HG03097 (cell line): ENCODE measurements at regions not wholly inside any gene's neighbourhood (a gene's known extent, or its start where the extent isn't known, plus 50 kb on each side); places are given as distances from the start of the nearest gene placed in this dataset.
"Not testable (repeated sequence)": the region's sequence is repeated elsewhere in the genome, so short reads cannot be mapped to it uniquely, and the experiment has no call there.

Source experiments
- ATAC-seq: cut with Tn5 transposase; IDR thresholded peaks from one replicate; pipeline ENCODE4 v1.9.1; 2021; ENCODE audit not compliant: unreplicated experiment, low FRiP score

DNA sequence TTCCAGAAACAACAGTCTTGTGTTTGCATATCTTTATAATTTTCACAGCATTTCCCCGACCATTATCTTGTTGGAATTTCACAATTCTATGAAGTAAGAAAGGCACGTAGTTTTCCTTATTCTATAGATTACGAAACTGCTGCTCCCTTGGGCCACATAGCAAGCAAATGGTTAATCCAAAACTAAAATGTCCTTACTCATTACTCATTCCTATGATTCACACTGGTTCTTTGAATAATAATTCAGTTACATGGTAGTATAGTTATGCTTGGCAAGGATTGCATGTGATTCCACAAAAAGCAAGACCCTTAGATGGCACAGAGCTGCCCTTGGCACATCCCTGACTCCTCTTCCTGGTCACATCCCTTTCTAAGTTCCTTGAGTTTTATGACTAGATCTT, 51.2 kb downstream of the OR13H1 start:
- ATAC-seq, result no peak

DNA sequence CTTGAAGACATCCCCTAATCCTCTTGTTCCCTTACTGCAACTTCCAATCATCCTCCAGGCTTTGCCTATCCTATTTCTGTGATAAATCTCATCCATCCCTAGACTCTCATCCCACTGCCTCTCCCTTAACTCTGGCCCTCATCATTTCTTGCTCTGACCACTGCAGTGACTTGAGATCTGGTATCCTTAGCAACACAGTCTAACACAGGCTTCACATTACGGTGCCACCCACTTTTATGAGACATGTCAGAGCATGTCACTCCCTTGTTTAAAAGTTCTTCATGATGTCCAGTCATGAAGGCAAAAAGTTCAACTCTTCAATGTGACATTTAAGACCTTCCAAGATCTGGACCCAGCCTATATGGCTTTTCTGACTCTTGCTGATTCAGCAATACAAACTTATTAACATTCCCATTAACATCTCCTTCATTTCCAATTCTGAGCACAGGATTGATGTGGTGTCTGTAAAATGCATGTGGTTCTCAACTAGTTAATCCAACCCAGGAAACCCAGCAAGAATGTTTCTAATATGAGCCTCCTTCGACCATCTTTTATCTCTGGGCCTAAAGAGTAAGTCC, 64.0 kb downstream of the OR13H1 start:
- ATAC-seq, result no peak

DNA sequence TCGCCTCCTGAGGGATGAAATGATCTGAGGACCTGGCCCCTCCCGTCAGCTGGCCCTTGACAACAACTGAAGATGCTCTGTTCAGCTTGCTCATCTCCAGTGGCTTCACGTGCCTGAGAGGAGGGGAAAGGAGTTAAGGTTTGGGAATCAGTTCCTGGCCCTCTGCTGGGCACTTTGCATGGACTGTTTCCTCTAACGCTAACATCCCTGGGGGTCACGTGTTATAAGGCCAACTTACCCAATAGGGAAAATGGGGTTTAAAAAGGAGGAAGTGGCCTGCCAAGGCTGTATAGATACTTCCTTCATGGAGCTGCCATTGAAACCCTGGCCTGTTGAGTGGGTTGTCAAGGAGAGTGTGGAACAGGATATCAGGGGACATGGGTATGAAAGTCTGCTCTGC, 65.6 kb downstream of the OR13H1 start:
- no peak for ATAC-seq

DNA sequence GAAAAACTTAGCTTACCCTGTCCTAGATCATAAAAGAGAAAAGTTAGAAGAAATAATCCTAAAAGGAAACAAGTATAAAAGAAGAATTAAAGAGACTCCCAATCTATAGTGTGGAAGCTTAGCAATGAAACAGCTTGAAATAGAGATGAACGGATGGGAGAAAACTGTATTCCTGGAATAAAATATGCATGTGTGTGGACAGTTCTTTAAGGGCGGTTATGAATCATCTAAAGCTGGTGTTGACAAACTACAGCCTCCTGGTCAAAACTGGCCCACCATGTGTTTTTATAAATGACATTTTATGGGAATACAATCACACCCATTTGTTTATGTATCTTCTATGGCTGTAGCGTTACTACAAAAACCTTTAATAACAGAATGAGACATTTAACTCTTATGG, 69.4 kb downstream of the OR13H1 start:
- no peak for ATAC-seq

DNA sequence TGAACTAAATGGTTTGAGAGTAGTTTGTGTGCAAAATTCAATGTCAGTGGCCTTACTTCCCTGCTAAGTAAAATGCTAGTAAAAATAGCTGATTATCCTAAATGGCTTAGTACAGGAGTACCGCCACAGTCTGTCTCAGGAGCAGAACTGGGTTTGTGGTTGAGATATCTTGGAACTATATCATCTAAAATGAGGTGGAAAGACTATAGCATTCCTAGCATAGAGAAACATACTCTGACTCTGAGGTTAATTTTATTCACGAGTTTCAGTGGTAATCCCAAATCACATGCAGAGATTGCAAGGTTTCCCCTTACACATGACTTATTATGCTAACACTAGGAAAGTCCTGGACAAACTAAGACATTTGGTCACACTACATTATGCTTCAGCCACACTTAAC, 70.4 kb downstream of the OR13H1 start:
- no peak for ATAC-seq

DNA sequence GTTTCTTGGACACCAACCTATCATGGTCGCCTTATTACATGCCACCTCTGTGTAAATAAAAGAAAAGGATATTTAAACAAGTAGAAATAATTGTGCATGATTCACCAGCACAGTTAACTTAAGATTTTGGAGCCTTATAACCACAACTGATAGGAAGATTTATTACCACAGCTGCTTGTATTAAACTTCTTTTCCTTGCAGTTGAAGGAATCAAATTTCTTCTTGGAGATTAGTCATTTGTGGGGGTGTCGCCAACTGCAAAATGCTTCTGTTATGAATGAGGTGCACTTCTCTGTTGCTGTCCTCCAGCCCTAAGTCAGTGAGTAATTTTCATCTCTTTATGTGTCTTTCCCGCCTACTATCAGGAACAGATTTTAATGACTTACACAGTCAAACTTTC, 73.3 kb downstream of the OR13H1 start:
- ATAC-seq, result no peak

DNA sequence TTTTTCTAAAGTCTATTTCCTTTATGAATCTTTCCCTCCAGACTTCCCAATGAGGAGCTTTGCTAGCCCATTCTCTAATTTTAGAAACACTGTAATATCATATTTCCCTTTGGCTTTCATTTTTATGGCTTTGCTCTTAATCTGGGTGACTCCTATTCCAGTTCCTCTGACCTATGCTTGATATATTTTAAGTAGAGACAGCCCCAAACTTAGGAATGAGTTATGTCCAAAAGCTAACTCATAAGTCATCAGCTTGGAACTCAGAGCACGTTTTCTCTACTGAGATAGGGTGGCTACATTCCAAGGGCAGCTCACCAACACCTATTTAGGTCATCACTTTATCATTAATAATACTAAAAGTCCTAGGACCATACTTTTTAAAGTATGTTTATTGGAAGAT, 77.8 kb downstream of the OR13H1 start:
- ATAC-seq, result no peak

DNA sequence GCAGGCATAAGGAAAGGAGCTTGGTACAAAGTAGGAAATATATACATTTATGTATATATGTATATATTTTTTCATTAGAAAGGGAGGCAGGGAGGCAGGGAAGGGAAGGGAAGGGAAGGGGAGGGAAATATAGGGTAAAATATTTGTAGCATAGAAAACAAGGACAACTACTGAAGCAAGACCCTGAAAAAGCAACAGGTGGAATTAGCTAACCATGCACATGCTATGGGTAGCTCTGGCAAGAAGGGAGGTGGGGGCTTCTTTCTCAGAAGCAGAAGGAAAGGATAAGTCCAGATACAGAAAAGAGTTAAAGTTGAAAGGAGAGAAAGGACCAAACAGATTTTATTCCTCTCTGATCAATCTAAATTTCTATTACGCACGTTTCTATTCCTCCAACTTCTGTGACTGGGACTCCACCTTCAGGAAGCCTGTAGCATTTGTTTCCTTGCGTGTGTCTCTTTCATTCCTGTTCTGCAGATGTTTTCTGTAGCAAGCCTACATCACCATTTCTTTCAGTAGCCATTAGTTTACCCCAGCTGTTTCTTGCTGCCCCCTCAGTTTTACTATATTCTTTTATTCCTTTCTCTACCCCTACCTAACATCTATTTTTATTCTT, 82.9 kb downstream of the OR13H1 start:
- no peak for ATAC-seq

DNA sequence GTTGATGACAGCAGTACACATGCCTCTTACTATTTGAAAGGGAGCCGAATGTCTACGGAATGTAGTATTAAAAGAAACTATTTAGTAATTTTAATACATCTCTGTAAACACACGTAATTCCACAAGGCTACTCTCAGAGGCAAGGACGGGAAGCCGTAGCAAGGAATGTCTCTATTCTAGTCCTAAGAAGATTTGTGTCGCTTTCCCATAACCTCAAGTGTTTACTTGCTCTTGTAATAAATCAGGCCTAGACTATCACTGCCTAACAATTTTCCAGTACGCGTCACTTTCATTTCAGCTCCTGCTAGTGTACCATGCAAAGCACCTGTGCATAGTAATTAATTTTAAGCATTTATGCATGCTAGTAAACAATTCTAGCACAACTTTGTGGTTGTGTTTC, 86.7 kb downstream of the OR13H1 start:
- no peak for ATAC-seq

DNA sequence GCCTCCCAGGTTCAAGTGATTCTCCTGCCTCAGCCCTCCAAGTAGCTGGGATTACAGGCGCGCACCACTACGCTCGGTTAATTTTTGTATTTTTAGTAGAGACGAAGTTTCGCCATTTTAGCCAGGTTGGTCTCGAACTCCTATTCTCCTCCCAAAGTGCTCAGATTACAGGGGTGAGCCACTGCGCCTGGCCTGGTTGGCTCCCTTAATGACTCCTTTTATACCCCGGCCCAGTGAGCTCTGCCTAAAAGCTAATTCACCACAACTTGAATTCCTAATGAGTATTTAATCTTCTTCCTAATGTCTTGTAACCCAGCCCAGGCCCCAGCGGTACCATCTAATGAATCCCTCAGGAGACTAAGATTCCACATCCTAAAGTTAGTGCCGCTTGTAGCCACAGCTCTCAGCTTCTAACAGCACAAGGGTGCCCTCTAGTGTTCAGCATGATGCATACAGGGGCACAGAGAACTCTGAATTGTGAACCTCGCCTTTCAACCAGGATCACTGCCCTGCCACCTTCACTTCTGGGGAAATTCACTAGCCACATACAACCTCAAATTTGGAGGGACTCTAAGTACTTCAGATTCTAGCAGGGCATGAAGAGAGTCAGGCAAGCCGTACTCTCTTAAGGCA, 89.5 kb downstream of the OR13H1 start:
- peak; percentile 87 for ATAC-seq

DNA sequence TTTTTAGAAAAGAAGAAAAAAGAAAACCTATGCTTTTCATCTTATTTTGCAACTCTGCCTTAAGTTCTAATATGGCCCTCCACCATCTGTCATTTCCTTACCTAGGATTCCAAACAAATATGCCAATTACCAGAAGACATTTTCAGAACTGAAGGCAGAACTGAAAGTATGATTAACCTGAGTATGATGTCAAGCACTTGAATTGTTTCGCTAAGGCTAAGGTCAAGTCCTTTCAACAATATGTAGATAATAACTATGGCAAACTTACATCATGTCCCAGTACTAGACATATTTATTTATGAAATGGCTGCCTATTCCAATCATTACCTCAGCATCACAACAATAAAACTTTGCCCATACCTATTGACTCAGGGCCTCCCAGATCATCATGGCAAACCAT, 91.0 kb downstream of the OR13H1 start:
- no peak for ATAC-seq

DNA sequence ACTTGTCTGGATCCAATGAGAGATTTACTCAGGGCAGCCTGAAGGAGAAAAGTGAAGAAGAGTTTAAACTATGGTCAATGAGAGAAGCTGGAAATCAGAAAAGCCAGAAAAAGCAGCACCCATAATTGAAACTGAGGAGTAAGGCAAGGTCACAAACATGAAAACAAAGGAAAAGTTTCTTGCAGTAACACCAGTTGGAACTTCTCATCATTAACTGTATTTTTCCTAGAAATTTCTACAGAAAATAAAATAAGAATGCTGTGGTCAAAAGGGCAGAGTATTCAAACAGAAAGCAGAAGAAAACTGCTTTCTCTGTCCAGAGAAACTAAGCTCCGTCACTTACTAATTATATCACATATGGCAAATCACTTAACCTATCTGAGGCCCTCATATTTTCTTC, 102.2 kb downstream of the OR13H1 start:
- ATAC-seq, result no peak

DNA sequence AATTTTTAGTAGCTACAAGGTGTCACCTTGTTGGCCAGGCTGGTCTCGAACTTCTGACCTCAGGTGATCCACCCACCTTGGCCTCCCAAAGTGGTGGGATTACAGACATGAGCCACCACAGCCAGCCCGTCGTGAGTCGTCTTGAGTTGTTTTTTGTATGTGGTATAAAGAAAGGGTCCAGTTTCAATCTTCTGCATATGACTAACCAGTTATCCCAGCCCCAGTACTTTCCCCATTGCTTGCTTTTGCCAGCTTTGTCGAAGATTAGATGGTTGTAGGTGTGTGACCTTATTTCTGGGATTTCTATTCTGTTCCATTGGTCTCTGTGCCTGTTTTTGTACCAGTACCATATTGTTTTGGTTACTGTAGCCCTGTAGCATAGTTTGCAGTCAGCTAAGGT, 105.9 kb downstream of the OR13H1 start:
- no peak for ATAC-seq

DNA sequence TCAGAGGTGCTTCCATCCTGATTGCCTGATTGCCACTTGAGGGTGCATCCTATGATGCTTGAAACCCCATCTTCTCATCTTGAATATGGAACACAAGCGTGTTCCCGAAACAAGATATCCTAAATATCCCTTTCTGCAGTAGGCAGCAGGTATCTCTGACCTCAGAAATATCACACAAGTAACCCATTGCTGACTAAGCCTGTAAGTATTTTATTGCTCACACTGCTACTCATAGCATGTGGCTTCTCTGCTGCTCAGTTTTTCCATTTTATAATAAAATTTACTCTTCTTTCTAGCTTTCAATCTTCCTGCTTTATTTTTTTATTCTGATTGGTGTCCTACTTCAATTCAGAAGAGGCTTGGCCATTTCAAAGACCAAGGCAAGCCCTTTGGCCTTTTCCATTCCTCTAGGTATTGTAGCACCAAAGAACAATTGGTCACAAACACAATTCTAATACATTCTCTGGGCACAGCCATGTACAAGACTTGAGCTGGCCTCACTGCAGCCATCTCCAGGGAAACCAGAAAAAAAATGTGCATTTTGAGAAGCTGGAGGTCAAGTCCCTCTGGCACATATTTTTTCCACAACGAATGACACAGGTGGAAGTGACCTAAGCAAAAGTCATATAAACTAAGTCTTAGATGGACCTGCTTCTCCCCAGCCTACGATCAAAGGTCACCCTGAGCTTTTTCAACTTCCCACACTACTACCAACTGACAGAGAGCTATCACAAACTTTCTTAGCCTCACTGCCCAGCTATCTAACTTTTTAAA, 107.0 kb downstream of the OR13H1 start:
- ATAC-seq, result no peak

DNA sequence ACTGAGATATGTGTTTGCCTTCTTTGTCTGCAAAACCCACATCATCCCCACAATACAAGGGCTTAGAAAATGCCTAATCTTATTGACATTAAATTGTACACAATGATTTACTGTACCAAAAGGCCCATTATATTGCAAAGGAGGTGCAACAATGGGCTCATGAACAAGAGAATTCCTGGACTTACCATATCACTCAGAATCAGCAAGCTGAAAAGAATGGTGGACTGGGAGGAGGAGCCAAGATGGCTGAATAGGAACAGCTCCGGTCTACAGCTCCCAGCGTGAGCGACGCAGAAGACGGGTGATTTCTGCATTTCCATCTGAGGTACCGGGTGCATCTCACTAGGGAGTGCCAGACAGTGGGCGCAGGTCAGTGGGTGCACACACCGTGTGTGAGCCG, 119.9 kb downstream of the OR13H1 start:
- ATAC-seq, result not testable (repeated sequence)

DNA sequence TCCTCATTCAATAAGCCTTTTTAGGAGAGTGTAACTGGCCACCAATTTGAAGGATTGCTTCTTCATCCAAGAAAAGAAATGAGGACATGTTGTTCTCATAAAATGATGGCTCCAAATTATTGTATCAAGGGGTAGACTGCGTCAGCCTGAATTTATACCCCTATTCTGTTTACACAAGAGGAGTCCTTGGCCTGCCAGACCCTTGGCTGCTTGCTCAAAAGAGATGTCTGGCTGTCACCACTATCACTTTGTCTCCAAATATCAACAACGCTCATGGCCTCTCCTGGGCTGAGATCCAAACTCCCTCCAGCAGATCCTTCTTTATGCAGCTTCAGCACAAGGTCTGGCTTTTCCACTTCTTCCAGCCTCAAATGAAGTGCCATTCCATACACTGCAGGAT, 127.9 kb downstream of the OR13H1 start:
- ATAC-seq, result no peak

DNA sequence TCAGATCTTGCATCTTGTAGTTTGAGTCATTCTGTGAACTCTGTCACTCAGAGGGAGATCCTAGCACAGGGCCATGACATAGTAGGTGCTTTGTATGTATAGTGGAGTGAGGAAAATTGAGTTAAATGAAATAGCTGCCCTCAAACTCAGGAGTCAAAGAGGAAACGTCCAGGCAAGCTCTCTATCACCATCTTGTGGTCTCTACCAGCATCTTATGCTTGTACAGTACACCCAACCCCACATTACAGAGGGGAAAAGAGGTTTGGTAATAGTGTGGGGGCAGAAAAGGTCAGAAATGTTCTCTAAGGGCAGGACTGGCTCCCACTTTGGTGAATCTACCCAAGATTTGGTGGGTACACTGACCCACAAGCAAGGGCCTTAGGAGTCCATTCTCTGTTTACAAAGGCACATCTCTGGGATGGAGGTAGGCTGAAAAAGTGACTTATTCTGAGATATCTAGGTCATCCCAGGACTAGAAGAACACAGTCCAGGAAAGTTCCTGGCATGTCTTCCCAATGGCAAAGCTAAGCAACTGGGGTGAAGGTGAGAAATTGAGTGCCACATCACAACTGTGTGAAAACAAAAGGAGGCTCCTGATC, 131.8 kb downstream of the OR13H1 start:
- no peak for ATAC-seq

DNA sequence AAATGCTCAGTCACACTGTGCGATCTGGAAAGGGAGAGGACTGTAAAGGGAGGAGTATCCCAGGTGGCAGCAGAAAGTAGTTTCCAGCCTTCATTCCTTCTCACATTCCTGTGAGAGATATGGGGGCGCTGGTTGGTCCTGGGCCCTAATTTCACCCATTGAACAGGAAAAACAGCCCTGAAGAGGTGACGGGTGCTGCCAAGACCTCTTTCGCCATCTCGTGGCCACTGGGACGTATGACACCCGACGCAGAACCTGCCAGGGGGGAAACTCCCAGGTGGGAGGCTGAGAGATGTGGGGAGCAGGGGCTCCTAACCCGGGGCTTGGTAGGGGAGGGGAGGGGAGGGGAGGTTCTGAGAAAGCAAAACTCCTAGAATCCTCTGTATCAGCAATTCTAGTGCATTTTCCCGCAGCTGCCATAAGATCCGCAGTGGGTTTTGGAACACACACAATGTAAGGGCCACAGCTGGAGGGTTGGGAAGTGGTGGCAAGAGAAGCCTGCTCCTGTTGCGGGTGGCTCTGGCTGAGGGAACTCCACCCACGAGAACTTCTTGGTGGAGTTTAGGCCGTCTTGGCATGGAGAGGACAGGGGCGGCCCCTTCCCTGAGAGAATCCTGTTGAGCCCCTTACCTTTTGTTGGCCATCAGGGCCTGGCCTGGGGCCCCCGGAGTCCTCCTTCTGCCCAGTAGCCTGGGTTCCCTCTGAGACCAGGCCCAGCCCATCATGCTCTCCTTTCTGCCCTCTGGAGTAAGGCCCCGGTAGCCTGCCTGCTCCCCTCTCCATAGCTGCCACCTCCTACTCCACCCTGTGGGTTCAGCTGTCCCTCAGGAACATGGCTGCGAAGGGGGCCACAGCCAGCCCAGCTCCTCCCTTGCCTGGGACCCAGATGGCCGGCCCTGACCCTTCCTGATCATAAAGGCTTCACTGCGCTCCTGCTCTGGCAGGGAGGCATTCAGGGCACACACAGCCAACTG, 134.1 kb downstream of the OR13H1 start:
- ATAC-seq, result no peak

DNA sequence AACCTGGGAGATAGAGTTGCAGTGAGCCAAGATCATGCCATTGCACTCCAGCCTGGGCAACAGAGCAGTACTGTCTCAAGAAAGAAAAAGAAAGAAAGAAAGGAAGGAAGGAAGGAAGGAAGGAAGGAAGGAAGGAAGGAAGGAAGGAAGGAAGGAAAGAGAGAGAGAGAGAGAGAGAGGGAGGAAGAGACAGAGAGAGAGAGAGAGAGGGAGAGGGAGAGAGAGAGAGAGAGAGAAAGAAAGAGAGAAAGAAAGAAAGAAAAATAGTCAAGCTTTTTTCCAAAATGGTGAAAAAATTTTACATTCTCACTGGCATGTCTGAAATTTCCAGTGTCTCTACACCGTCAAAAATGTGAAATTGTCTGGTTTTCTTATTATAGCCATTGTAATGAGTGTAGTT, 138.9 kb downstream of the OR13H1 start:
- not testable (repeated sequence) for ATAC-seq

DNA sequence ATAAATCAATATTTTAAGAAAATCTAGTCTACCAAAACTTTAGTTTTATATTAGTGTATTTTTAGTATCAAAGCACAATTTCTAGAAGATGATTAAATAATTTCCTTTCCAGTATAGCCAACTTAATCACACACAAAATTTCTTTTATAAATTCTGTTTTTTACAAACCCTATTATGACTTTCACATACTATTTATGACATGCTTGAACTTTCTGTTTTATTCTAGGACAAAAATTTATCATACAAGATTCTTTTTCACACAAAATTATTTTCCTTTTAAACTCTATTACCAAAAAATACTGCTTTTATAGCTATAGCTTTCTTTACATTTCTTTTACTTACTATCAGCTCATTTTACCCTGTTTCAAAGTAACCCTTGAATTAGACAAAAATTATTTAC, 149.5 kb downstream of the OR13H1 start:
- ATAC-seq, result no peak
